ENCODE measurements at regions not wholly inside any gene's neighbourhood (a gene's known extent, or its start where the extent isn't known, plus 50 kb on each side); places are given as distances from the start of the nearest gene placed in this dataset.

GRCh38 chr7:106812027-106812643 is 52.9 kb upstream of the PIK3CG start:
- peak; percentile 31 to 54 for DNase-seq

GRCh38 chr7:106813705-106814305 is 51.3 kb upstream of the PIK3CG start:
- DNase-seq, result no peak

- no peak for DNase-seq
Measured at GRCh38 chr7:106814887-106815286, 50.2 kb upstream of the PIK3CG start.

Data from CD4-positive, alpha-beta T cell treated with Interleukin-4 for 1 hour (primary cell).